GM18868 (cell line): ENCODE measurements at regions not wholly inside any gene's neighbourhood (a gene's known extent, or its start where the extent isn't known, plus 50 kb on each side); places are given as distances from the start of the nearest gene placed in this dataset.

Experiments
- ATAC-seq: cut with Tn5 transposase; IDR thresholded peaks from one replicate; pipeline ENCODE4 v1.9.1; 2021; ENCODE audit warnings: mild to moderate bottlenecking, moderate library complexity; ENCODE audit not compliant: unreplicated experiment

DNA sequence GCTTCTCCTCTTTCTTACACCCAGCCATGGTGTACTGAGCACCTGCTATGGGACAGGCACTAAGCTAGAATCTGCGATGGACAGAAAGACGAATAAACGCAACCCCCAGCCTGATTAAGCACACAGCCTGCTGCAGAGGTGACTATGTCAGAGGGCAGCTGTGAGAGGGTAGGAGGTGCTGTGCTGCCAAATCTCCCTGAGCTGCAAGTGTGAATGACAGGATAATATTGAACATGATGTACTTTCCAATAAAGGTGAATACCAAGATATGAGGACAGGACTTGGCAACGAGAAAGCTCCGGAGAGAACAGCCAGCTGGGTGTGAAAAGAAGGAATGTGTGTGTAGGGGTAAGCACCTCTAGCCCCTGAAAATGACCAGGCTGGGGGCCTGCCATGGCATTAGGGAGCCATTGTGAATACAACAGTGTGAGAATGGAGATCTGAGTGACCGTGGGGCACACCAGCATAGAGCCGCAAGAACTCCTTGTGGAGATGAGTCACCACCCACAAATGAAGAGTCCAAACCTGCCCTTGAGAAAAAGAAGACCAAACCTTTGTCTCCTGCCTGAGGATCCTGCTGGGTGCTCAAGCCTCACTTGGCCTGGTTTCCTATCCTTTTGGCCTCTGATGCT is 83.0 kb upstream of the ATF3 start:
- no peak for ATAC-seq

- no peak for ATAC-seq
These were observed 82.5 kb upstream of the ATF3 start for GRCh38 chr1:212526111-212526491.

DNA sequence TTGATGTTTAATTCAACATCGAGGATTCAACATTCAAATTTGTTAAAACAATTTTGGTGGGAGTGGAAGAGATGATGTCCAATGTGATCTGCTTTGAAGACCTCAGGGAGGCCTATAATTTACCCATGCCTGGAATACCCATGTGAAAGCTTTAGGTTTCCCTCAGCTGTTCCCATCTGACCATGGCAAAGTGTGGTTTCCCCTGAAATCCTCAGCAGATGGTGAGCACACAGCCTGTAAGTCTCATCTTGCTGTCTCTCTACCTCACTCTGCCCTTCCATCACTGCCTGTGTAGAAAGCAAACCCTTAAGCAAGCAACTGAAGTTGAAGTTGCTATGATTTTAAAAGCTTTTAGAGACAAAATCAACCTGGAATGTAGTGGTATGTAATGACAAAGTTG is 80.1 kb upstream of the ATF3 start:
- no peak for ATAC-seq

DNA sequence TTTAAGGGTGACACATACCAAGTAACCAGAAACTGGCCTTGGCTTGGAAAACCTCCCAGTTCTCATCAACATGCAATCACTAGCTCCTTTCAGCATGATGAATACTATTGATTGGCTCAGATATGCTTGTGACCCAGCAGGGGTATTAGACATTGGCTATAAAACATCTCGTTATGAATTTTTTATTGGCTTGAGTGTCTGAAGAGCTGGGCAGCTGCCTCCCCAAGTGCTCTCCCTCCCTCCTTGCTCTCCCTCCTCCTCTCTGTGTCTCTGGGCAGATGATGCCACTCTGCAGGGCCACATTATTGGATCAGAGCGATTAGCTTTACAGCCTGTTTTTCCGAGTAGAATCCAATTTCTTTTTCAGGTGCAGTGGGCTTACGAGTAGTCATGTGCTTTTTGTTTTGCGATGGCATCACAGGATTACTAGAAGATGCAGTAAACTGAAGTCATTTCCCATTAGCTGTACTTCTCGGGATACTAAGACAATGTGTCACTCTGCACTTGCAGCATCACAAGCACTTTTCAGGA is 79.3 kb upstream of the ATF3 start:
- no peak for ATAC-seq

DNA sequence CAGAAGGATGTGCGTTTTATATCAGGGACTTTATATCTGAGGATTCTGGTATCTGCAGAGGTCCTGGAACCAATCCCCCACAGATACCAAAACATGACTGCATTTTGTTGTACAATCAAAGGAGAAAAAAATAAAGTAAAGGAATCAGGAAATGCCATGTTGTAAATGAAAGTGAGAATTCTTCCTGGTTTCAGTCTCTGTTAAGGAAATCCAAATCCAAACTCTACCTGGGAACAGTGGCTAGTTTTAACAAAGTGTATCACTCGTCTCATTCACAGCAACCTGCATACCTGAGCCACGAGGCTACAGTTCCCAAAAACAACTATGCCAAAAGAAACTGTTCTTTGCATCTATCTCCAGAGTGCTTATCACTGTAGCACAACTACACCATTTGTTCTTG is 77.3 kb upstream of the ATF3 start:
- ATAC-seq: no peak

- no peak for ATAC-seq
These were observed 76.8 kb upstream of the ATF3 start for GRCh38 chr1:212531796-212532195.

DNA sequence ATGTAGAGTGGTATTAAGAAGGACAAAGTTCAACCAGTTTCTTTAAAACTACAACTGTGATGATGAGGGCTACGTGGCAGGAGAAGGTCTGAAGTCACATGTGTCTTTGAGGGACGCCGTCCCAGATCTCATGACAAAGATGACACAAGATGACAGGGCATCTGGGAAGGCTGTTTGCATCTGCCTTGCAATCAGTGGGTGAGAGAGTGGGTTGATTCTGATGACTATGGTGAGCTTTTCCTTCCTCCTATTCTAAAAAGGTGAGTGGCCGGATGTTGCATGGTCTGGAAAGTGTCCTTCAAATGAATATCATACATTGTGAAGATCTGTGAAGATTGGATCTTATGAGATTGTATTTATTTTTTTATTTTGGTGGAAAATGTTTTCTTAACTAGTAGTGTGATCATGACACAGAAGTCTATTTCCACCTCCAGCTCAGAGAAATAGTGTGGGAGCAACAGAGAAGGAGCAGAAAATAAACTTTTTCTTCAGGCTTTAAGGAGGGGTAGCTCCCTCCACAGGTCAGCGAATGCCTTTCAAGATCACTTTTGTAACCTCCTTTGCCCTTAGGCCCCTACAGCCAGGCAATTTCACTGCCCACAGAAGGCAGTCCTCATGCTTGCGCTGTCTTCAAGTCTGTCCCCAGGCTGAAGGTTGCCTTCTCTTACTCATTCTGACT is 76.0 kb upstream of the ATF3 start:
- ATAC-seq: no peak

DNA sequence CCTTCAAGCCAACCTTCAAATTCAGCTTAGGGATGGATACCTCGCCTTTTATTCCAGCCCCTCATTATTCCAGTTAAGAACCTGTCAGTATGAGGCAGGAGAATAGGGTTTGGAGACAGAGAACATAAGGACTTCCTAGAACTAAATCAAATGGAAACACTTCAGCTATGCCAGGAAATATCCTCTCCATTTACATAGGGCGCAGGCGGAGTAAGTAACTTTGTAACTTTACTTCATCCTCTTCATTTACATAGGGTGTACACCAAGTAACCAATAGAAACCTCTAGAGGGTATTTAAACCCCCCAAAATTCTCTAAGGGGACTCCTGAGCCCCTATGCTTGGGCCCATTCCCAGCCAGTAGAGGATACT is 75.4 kb upstream of the ATF3 start:
- no peak for ATAC-seq

DNA sequence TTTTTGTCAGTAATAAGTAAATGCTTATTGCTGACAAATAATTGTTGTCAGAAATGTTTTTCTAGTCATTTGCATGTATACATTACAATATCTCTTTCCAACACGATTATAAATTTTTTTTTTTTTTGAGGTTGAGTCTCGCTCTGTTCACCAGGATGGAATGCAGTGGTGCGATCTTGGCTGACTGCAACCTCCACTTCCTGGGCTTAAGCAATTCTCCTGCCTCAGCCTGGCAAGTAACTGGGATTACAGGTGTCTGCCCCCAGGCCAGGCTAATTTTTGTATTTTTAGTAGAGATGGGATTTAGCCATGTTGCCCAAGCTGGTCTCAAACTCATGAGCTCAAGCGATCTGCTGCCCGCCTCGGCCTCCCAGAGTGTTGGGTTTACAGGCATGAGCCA is 72.0 kb upstream of the ATF3 start:
- ATAC-seq: no peak

DNA sequence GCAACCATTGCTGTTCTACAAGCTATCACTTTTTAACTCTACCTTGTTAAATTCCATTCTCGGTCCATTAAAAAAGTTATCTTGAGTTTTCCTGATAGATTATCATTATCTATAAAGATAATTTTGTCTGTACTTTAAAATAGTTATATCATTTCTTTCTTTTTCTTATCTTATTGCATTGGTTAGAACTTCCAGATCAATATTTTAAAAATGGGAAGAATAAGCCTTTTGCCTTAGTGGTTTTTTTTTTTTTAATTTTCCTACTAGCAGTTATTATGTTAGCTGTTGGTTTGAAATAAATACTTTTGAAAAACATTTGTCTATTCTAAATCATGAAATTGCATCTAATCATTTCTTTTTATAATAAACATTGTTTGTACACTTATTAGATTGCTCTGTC is 71.0 kb upstream of the ATF3 start:
- no peak for ATAC-seq

DNA sequence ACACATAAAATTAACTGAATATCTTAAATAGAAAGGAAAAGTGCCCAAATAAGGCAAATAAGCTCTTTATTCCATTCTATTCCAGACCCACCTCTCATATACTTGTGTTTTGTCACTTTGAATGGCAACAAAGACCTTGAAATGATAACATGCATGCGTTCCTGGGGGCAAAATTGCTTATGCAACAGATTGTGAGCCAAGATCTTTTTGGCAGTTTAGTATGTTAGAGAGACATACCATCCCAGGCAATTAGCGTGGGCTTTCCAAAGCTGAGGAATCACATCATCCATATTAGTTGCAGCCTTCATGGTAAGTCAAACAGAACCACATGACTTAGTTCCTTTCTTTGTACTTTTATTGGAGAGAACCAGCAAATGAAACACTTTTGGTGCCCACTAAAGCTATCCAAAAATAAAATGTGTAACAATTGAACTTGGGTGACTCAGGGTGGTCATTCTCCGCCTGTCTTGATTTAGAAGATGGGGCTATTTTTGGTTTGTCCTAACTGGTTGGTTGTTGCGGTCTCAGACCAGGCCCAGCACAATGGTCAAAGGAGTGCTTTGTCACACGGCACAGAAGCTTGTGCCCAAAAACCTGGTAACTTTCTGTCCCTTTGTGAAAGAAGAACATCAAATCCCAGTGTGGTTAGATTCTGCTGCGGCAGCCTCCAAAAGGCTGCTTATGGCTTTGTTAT is 68.7 kb upstream of the ATF3 start:
- ATAC-seq: no peak

GRCh38 chr1:212542761-212543187 is 65.8 kb upstream of the ATF3 start:
- ATAC-seq: no peak

- no peak for ATAC-seq
These were observed 64.5 kb upstream of the ATF3 start for GRCh38 chr1:212544110-212544509.

DNA sequence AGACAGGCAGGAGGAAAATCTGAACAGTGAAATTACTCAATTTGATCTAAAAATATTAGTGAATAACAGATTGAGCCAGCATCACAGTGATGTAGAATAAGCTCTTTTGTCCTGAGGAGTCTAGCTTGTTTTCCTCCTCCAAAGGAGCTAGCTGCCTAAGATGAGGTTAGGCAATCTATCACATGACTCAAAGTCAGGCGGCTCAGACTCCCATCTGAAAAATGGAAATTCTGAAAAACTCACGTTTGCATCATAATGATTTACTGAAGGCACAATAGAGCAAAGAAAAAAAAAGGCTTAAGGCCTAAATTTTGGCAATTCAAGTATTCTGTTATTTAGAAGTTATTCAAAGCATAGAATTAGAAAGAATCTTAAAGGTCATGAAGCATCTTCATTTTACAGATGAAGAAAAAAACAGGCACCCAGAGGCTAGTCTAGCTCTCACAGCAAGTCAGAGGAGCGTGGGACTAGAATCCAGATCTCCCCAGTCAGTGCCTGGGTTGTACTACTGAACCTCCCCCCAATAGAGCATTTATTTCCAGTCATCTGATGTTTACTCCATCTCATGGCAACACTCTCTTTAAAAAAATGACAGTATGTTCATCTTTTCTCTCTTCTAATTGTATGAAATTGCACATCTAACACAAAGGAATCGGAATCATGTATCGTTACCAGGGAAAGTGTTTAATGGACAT is 62.5 kb upstream of the ATF3 start:
- ATAC-seq: no peak

DNA sequence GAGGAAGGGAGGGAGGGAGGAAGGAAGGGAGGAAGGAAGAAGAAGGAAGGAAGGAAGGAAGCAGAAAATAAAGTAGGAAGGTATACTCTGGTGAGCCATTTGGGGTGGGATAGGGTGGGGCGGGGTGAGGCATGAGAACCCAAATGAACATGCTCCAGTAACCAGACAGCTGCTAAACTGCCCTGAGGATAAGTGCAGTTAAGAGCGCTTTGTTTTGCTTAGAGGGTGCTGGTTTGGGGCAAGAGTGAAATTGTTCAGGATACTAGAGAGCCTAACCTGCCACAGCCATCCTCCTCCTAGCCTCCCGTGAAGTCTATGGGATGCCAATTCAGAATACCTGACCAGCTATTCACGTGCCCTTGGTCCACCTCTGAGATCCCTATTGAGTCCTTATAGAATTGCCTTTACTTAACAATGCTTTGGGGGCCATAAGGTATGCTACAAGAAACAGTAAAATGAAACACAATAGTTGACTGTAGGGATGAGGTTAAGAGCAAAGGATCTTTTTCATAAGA is 59.0 kb upstream of the ATF3 start:
- no peak for ATAC-seq

DNA sequence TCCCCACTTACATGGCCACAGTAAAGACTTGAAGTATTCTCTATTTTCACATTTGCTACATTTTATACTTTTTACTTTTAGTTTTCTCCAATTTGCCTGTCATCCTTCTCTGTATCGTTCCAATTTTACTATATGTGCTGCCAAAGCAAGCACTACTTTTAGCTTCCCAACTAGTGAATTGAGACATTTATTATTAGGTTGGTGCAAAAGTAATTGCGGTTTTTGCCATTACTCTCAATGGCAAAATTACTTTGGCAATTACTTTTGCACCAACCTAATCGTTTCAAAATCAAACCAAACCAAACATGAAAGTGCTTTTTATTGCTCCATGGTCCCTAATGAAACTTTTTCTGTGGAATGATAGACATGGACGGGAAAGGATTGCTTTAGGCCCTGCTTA is 56.6 kb upstream of the ATF3 start:
- no peak for ATAC-seq

GRCh38 chr1:212553676-212554075 is 54.9 kb upstream of the ATF3 start:
- ATAC-seq: no peak

- no peak for ATAC-seq
These were observed 54.2 kb upstream of the ATF3 start for GRCh38 chr1:212554401-212554800.

DNA sequence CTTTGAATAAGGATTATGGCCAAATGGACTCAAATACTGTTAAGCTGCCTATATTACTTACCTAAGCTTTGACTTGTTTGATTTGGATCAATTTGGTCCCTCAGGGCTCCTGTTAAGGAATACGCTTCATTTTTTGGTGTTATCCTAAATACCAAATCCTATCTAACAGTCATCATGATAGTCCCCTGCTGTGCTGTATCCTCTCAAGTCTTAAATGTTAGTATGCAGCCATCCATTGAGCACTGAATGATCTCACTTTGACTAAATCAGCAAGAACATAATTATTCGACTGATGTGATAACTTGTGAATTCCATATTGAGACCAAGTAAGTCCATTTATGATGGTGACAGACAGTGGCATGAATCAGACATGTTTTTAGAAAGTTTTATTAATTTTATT is 53.1 kb upstream of the ATF3 start:
- no peak for ATAC-seq

DNA sequence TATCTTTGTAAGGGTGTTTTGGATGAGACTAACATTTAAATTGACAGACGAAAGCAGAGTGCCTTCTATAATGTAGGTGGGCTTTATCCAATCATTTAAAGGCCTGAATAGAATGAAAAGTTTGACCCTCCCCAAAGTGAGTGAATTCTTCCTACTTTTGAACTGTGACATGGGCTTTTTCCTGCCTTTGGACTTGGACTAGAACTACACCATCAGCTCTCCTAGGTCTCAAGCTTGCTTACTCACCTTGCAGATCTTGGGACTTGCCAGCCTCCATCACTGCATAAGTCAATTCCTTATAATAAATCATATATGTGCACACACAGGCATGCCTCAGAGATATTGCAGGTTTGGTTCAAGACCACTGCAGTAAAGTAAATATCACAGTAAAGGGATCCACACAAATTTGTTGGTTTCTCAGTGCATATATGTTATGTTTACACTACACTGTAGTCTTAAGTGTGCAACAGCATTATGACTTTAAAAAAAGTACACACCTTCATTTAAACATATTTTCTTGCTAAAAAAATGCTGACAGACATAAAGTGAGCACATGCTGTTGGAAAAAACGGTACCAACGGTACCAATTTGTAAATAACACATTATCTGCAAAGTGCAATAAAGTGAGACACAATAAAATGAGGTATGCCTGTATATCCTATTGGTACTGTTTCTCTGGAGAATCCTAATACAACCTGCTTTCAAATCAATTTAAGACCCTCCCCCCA is 51.6 kb upstream of the ATF3 start:
- no peak for ATAC-seq
